ENCODE measurements at regions not wholly inside any gene's neighbourhood (a gene's known extent, or its start where the extent isn't known, plus 50 kb on each side); places are given as distances from the start of the nearest gene placed in this dataset.
"Not testable (repeated sequence)": the region's sequence is repeated elsewhere in the genome, so short reads cannot be mapped to it uniquely, and the experiment has no call there.

DNA sequence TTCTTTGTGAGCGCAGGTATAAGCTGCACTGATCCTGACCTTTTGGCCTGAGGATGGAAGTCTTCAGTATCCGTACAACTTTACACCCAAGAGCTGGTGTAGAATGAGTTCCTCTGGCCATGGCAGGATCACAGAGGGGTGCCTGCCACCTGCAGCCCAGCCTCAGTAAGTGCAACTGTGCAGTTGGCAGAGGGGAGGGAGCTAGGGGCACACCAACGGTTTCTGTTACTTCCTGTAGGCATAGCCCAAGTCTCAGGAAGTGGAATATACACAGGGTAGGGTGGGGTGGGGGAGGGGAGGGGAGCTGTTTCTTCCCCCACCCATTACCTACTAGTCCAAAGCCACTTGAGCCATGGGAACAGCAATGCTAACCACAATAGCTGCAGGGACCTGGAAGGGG lies 85.4 kb upstream of the GBA3 start:
- intact Hi-C loops (cut with DNase I), result no loop called here
- WGBS, 2 donors, result 37 to 53% methylated on average over 2 of the region's 3 CpGs
- H3K4me1 ChIP-seq, result no peaks in the 10 kb centered on the region
- H3K27me3 ChIP-seq, result no peaks in the 10 kb centered on the region
- H3K4me3 ChIP-seq, result no peak overlapping the region
- no peak overlapping the region for H3K27ac ChIP-seq
- no peak for TF ChIP-seq POLR2A (IDR thresholded peaks at IDR 0.05)
- TF ChIP-seq CTCF (IDR thresholded peaks at IDR 0.05), result peak in 5 of 6 experiments; percentile 36 to 61 (median 48)
- H3K36me3 ChIP-seq, result no peaks in the 10 kb centered on the region
- DNase-seq, result no peak
- H3K9me3 ChIP-seq, result no peaks in the 10 kb centered on the region

DNA sequence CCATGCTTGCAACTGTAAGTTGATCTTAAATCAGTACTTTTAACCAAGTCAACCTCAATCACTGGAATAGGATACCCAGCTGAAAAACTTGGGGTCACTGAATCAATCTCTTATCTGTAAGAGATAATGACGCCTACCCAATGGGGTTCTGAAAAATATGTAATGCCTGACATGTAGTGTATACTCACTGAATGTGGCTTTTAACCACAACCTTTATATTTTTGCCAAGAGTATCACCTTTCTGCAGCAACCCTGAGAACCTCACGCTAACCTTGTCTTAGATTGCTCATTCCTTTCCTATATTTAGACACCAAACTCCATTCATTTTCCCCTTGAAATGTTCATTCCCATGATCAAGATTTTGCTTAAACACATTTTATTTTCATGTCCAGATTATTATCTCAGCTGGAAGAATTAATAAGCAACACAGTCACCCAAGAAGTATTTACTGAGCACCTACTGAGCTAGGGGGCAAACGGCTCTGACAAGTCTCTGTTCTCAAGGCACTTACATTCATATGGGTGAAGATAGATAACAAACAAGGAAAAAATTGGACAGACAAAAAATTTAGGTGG lies 82.7 kb upstream of the GBA3 start:
- H3K27me3 ChIP-seq, H3K4me3 ChIP-seq, H3K27ac ChIP-seq, DNase-seq, H3K9me3 ChIP-seq, H3K4me1 ChIP-seq, H3K36me3 ChIP-seq: not testable (repeated sequence)
- intact Hi-C loops (cut with DNase I), result loop anchor here (10.0 kb wide), 1 partner anchor 195 kb away; no protein-coding TSS in a partner anchor
- 68 to 79% methylated on average over 3 of the region's 3 CpGs for WGBS, 2 donors

DNA sequence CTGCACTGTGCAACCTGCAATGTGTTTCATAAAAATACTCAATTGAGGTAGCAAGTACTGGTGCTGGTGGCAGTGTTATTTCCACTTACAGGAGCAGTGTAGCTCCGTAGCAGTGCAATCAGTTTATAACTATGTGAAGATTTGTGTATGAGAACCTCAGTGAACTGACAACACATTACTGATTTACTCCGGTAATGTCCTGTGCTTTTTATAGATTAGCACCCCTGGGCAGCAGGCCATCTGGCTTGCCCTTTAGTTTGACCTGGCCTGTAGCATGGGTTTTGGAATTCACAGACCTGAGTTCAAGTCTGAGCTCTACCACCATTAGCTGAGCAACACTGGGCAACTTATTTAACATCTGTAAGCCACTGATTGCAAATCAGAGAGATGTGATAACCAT lies 78.6 kb upstream of the GBA3 start:
- Histone ChIP-seq H3K27ac (no peak overlapping the region), H3K4me3 (no peak overlapping the region), H3K9me3 (no peaks in the 10 kb centered on the region), H3K36me3 (no peaks in the 10 kb centered on the region), H3K4me1 (no peaks in the 10 kb centered on the region), H3K27me3 (no peaks in the 10 kb centered on the region)
- 61 to 86% methylated on average over 2 of the region's 2 CpGs for WGBS, 2 donors
- intact Hi-C loops (cut with DNase I), result loop anchor here (10.0 kb wide), 1 partner anchor 199 kb away; no protein-coding TSS in a partner anchor
- no peak for DNase-seq
- no peak for TF ChIP-seq POLR2A (IDR thresholded peaks at IDR 0.05)
- TF ChIP-seq CTCF (IDR thresholded peaks at IDR 0.05), result no peak

GRCh38 chr4:22616516-22616915 lies 76.2 kb upstream of the GBA3 start:
- H3K4me3 ChIP-seq, result no peak overlapping the region
- no peak for DNase-seq
- H3K36me3 ChIP-seq, result no peaks in the 10 kb centered on the region
- no peak for TF ChIP-seq CTCF (IDR thresholded peaks at IDR 0.05)
- TF ChIP-seq POLR2A (IDR thresholded peaks at IDR 0.05), result no peak
- no peaks in the 10 kb centered on the region for H3K27me3 ChIP-seq
- no peak overlapping the region for H3K27ac ChIP-seq
- WGBS, 2 donors, result 74 to 86% methylated on average over 3 of the region's 3 CpGs
- no peaks in the 10 kb centered on the region for H3K9me3 ChIP-seq
- intact Hi-C loops (cut with DNase I), result loop anchor here (10.0 kb wide), 1 partner anchor 202 kb away; no protein-coding TSS in a partner anchor
- H3K4me1 ChIP-seq, result no peaks in the 10 kb centered on the region

GRCh38 chr4:22620144-22620543 lies 72.6 kb upstream of the GBA3 start:
- H3K9me3 ChIP-seq; DNase-seq; H3K36me3 ChIP-seq; H3K27ac ChIP-seq; H3K27me3 ChIP-seq; intact Hi-C loops (cut with DNase I); H3K4me1 ChIP-seq; H3K4me3 ChIP-seq: not testable (repeated sequence)
- 67 to 83% methylated on average over 4 of the region's 4 CpGs for WGBS, 2 donors

GRCh38 chr4:22621970-22622369 lies 70.8 kb upstream of the GBA3 start:
- DNase-seq; H3K27ac ChIP-seq; H3K4me1 ChIP-seq; H3K36me3 ChIP-seq; H3K9me3 ChIP-seq; intact Hi-C loops (cut with DNase I); H3K4me3 ChIP-seq; H3K27me3 ChIP-seq: not testable (repeated sequence)
- WGBS, 2 donors, result 45 to 71% methylated on average over 5 of the region's 5 CpGs

DNA sequence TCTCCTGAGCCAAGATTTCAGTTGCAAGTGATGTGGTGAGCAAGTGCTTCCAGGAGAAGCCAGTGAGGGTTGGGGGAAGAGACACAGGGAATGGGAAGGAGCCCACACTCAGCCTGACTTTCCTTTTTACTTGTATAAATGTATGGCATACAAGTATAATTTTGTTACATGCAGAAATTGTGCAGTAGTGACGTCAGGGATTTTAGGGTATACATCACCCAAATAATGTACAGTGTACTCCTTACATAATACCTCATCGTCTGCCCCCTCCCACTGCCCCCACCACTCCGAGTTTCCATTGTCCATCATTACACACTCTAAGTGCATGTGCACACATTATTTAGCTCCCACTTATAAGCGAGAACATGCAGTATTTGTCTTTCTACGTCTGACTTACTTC lies 68.7 kb upstream of the GBA3 start:
- intact Hi-C loops (cut with DNase I); H3K27me3 ChIP-seq; DNase-seq; H3K4me3 ChIP-seq; H3K4me1 ChIP-seq; H3K9me3 ChIP-seq; H3K27ac ChIP-seq; H3K36me3 ChIP-seq: not testable (repeated sequence)
- WGBS, 2 donors, result 76 to 82% methylated on average over 5 of the region's 5 CpGs
